T-helper 2 cell treated with Interferon-gamma antibody and Interleukin-4, amounts not matched to agents 5 μg/mL and 100 μg/mL, for 36 hours (primary cell): ENCODE measurements at regions not wholly inside any gene's neighbourhood (a gene's known extent, or its start where the extent isn't known, plus 50 kb on each side); places are given as distances from the start of the nearest gene placed in this dataset.
A peak's percentile ranks its signal among the peaks of the same experiment; 100 is the strongest.

Source experiments
- DNase-seq: peaks from one replicate; pipeline ENCODE4 v3.0.0; 2021; ENCODE audit warnings: low spot score
- H3K27ac Mint-ChIP-seq: one replicate; pipeline ENCODE4 v1.8.0; 2021; ENCODE audit warnings: mild to moderate bottlenecking, mixed read lengths
- H3K27me3 Mint-ChIP-seq: one replicate; pipeline ENCODE4 v1.8.0; 2021; ENCODE audit warnings: low read depth, mixed read lengths
- H3K36me3 Mint-ChIP-seq: one replicate; pipeline ENCODE4 v1.8.0; 2021; ENCODE audit warnings: low read depth, mixed read lengths
- H3K4me1 Mint-ChIP-seq: one replicate; pipeline ENCODE4 v1.8.0; 2021; ENCODE audit warnings: low read depth, mixed read lengths
- H3K4me3 Mint-ChIP-seq: one replicate; pipeline ENCODE4 v1.8.0; 2022; ENCODE audit warnings: mild to moderate bottlenecking, moderate library complexity, mixed read lengths
- H3K9me3 Mint-ChIP-seq: one replicate; pipeline ENCODE4 v1.8.0; 2021; ENCODE audit warnings: mixed read lengths

DNA sequence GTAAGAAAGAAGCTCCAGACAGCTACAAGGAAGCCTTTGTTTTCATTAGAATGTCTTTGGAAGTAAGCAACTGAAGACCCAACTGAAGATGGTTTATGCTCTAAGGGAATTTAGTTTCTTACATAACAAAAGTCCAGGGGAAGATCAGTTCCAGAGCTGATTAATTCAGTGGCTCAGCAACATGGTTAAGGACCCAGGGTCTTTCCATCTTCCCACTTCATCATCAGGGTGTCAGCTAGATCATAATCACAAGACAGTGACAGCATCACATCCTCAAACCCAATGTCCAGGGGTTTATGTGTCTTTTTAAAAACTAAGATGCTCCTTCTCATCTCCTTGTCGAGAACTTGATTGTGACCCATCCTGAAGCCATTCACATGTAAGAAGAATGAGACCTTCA is 119.7 kb upstream of the PRDM1 start:
- no peak for DNase-seq
- peaks cover 15% of the 10 kb centered on the region for H3K4me1 Mint-ChIP-seq
- H3K27ac Mint-ChIP-seq: no peak overlapping the region
- no peak overlapping the region for H3K4me3 Mint-ChIP-seq
- peaks cover 4% of the 10 kb centered on the region for H3K36me3 Mint-ChIP-seq
- peaks cover 23% of the 10 kb centered on the region for H3K9me3 Mint-ChIP-seq
- peaks cover 11% of the 10 kb centered on the region for H3K27me3 Mint-ChIP-seq

DNA sequence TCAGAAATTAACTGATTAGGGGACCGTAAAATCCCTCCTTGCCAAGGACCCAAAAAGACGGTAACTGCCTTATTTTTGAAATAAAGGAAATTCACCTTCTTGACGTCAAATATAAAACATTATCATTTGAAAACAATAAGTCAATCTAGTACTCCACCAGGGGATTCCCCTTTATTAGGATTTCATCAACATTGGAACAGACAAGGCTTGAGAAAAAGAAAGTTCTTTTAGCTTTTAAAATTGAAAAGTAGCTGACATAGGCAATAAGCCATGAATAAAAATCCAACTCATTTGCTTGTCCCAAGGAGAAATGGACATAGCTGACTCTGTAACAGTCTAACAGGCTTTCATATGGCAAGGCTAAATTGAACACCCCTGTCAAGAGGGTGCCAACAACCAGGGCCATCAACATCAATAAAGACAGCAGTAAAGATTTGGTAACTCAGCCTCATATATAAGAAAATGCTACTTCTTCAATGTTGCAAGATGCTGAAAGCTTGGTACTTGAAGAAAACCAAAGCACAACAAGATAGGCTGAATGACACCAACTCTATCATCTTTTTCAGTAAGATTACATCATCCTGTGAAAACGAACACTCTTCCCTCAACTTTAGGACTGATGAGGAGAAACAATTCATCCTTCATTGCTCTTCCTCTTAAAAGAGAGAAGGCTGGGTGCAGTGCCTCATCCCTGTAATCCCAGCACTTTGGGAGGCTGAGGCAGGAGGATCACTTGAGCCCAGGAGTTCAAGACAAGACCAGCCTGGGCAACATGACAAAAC is 121.0 kb upstream of the PRDM1 start:
- H3K36me3 Mint-ChIP-seq: peaks cover 3% of the 10 kb centered on the region

DNA sequence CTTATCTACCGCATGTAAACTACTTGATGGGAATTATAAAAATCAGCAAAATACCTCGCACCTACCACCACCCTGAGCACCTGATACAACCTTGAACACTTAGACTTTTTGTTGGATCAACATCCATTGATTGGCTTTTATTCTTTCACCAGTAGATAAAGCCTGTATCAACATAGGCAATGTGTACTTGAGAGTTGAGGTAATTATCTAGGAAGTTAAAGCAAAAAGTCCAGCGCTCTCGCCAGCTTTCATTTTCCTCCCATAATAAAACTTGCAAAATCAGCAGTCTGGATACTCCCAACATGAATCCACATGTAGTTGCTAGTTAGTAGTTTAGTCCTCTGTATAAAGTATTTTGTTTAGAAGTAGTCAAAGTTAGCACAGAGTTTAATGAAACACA is 132.0 kb upstream of the PRDM1 start:
- no peak for DNase-seq
- Mint-ChIP-seq H3K9me3 (no peaks in the 10 kb centered on the region), H3K4me3 (no peak overlapping the region), H3K27me3 (peaks cover 6% of the 10 kb centered on the region), H3K27ac (no peak overlapping the region), H3K36me3 (no peaks in the 10 kb centered on the region), H3K4me1 (peaks cover 13% of the 10 kb centered on the region)

More for the DNA sequence above, 121.0 kb upstream of the PRDM1 start:
- Mint-ChIP-seq H3K27me3 (peaks cover 11% of the 10 kb centered on the region), H3K27ac (no peak overlapping the region), H3K9me3 (peaks cover 14% of the 10 kb centered on the region), H3K4me1 (peaks cover 15% of the 10 kb centered on the region), H3K4me3 (no peak overlapping the region)
- no peak for DNase-seq

DNA sequence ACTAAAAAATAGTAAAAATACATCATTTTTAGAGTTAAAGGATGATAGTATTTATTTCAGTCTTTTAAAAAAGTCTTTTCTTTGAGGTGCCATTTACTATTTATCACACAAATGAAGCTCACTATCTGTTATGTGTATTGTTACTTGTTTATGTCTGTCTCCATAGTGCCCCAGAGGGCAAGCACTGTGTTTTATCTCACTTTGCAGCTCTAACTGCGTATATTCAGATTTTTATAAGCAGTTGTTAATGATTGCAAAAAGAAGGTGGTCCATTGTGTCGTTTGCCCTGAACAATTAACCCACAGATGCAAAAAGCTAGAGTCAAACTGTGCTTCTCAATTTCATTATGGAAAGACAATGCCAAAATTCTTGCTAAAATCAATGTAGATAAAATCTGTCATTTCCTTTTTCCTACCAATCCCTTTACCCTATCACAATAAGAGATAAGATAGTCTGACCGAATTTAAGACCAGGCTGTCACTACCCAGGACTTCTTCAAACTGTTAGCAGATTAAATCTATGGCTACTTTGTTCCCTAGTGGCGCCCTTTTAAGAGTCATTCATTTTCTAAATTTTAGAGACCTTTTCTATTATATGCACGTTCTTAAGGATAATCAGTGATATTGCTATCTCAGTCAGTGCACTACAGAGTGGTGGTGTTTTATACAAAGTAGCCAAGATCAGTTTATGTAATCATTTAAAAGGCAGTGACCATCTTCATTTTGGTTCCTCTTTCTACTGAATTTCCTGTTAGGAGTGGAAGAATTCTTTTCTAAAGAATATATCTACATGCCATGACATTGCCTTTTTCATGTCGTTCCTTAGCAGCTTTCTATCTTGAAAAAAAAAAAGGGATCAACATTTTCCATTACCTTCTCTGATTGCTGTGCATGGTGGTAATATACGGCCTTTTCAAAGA is 133.1 kb upstream of the PRDM1 start:
- Mint-ChIP-seq H3K36me3 (no peaks in the 10 kb centered on the region), H3K27ac (no peak overlapping the region), H3K9me3 (no peaks in the 10 kb centered on the region), H3K4me1 (peaks cover 13% of the 10 kb centered on the region), H3K27me3 (peaks cover 6% of the 10 kb centered on the region), H3K4me3 (no peak overlapping the region)
- no peak for DNase-seq

DNA sequence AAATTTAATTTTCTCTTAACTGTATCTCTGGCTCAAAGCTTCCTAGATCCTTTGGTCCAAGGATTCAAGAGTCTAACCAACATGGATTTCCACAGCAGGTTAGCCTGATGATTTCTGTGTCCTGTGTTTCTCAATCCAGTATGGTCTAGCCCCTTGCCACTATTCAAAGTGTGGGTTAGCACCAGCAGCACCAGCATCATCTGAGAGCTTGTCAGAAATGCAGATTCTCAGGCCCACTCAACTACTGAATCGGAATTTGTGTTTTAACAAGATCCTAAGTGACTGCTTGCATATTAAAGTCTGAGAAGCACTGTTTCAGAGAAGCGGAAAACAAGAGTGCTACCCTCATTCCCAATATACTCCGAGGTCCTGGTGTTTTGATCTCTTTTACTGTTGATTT is 133.8 kb upstream of the PRDM1 start:
- no peaks in the 10 kb centered on the region for H3K36me3 Mint-ChIP-seq
- H3K4me1 Mint-ChIP-seq: peaks cover 13% of the 10 kb centered on the region
- no peaks in the 10 kb centered on the region for H3K9me3 Mint-ChIP-seq
- no peak overlapping the region for H3K4me3 Mint-ChIP-seq
- no peak for DNase-seq
- H3K27ac Mint-ChIP-seq: no peak overlapping the region
- H3K27me3 Mint-ChIP-seq: peaks cover 6% of the 10 kb centered on the region

DNA sequence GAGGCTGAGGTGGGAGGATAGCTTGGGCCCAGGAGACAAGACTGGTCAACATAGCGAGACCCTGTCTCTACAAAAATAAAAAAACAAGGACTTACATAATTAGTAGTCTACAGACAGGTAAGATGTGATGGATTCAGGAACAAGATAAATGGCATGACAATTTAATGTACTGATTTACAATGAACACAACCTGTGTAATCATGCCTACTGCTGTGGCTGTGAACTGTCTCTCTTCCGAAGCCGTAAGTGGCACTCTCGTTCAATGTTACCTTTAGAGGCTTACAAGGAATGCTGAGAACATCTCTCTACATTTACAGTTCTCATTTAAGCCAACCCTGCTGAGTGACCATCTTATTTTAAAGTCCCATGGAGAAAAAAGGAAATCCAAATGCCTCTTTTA is 134.8 kb upstream of the PRDM1 start:
- Mint-ChIP-seq H3K9me3 (no peaks in the 10 kb centered on the region), H3K36me3 (no peaks in the 10 kb centered on the region), H3K27me3 (peaks cover 6% of the 10 kb centered on the region), H3K4me3 (no peak overlapping the region), H3K27ac (no peak overlapping the region), H3K4me1 (peaks cover 16% of the 10 kb centered on the region)
- no peak for DNase-seq

DNA sequence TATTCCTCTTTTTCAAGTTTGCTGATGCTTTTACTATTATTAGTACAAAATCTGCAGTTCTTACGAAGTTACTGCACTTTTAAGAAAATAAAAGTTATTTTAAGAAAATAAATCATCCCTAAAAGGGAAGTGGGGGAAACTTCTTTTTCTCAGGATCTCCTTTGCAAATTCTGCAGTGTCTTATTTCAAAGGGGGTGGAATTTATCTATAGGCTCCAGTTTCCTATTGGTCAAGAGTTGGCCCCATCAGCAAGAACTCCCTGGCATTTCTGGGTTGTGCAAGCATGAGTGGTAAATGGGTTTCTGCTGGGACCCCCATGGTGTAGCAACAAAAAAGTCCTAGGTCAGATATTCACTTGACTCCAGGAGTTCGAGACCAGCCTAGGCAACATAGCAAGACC is 136.3 kb upstream of the PRDM1 start:
- DNase-seq: no peak

DNA sequence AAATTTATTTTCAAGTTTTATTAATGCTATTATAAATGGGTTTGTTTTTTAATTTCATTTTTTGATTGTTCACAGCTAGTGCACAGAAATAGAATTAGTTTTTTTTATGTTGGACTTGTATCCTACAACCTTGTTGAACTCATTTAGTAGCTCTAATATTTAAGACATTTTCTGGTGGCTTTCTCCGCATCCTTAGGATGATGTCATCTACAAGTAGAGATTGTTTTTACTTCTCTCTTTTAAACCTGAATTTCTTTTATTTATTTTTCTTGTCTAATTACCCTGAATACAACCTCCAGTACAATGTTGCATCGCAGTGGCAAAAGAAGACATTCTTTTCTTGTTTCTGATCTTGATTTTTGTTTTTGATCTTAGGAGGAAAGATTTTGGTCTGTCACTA is 142.6 kb upstream of the PRDM1 start:
- Mint-ChIP-seq H3K27me3 (peaks cover 5% of the 10 kb centered on the region), H3K4me1 (peaks cover 31% of the 10 kb centered on the region), H3K4me3 (peak overlapping the region; percentile 6), H3K9me3 (no peaks in the 10 kb centered on the region), H3K27ac (no peak overlapping the region), H3K36me3 (no peaks in the 10 kb centered on the region)
- DNase-seq: no peak

More for the DNA sequence above, 136.3 kb upstream of the PRDM1 start:
- H3K27me3 Mint-ChIP-seq: peaks cover 9% of the 10 kb centered on the region
- H3K36me3 Mint-ChIP-seq: no peaks in the 10 kb centered on the region
- H3K4me3 Mint-ChIP-seq: no peak overlapping the region
- H3K9me3 Mint-ChIP-seq: no peaks in the 10 kb centered on the region
- no peak overlapping the region for H3K27ac Mint-ChIP-seq
- peaks cover 17% of the 10 kb centered on the region for H3K4me1 Mint-ChIP-seq

DNA sequence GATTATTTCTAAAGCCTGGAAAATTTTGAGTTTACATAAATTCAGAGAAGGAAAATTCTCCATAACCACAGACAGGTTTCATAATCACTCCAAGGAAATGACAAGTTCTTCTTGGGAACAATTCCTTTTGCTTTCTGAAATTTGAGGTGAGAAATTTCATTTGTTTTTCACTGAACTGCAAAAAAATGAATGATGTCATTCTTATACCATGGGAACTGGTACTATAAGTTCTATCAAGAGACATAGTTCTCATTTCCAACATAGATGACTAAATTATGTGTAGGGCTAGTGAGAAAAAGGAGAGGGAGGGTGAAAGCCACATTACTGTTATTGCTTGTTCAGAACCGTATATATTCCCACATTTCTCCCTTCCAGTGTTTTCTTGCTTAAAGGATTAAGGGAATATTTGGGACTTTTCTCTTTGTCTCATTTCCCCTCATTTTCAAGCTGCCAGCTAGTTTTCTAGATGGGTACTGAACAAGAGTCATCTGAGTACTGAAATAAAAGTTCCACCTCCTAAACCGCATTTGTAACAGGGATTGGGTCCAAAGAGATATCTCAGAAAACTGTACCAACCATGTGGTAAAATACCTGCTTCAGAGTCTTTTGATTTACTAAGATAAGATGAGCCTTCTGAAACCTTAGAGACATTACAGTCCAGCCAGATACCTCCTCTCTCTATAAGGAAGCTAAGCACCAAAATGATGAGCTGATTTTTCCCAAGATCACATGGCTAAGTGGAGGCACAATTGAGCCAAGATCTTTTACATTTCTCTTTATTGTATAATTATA is 144.3 kb upstream of the PRDM1 start:
- Mint-ChIP-seq H3K27ac (no peak overlapping the region), H3K9me3 (no peaks in the 10 kb centered on the region), H3K4me1 (peaks cover 31% of the 10 kb centered on the region), H3K36me3 (no peaks in the 10 kb centered on the region), H3K27me3 (peaks cover 5% of the 10 kb centered on the region), H3K4me3 (no peak overlapping the region)
- no peak for DNase-seq

DNA sequence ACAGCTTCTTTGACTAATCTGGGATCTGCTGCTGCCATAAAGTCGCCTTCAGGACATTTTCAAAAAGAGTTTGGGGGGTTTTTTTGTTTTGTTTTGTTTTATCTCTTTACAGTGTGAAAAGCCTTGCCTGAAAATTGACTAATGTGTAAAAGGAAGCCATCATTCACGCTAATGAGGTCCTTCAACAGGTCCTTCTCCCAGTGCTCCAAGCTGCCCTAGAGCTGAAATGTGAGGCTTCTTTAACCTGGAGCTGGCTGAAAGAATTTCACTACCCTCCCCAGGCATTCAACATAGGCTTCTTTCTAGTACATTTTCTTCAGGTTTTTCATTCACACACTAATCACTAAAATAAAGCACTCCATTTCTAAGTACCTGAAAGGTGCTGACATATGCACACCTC is 145.1 kb upstream of the PRDM1 start:
- peaks cover 27% of the 10 kb centered on the region for H3K4me1 Mint-ChIP-seq
- no peaks in the 10 kb centered on the region for H3K9me3 Mint-ChIP-seq
- H3K4me3 Mint-ChIP-seq: no peak overlapping the region
- no peaks in the 10 kb centered on the region for H3K36me3 Mint-ChIP-seq
- no peak overlapping the region for H3K27ac Mint-ChIP-seq
- DNase-seq: no peak
- peaks cover 5% of the 10 kb centered on the region for H3K27me3 Mint-ChIP-seq

DNA sequence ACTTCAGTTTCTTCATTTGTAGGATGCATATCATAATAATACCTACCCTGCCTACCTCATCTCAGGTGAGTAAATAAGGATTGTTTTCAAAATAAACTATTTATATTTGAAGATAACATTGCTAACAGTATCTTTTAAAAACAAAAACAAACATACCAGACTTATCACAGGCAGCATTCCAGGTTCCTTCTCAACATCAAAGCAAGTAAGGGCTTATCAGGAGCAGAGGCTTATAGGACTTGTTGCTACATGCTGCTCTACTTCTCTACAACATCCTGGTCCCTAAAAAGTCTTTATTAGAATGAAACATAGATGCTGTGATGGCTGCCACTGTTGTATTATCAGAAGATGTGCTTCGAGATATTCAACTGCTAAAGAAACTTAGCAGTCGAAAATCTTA is 149.2 kb upstream of the PRDM1 start:
- peaks cover 2% of the 10 kb centered on the region for H3K36me3 Mint-ChIP-seq
- H3K9me3 Mint-ChIP-seq: no peaks in the 10 kb centered on the region
- H3K4me3 Mint-ChIP-seq: no peak overlapping the region
- no peak for DNase-seq
- H3K27me3 Mint-ChIP-seq: no peaks in the 10 kb centered on the region
- H3K27ac Mint-ChIP-seq: no peak overlapping the region
- H3K4me1 Mint-ChIP-seq: peaks cover 5% of the 10 kb centered on the region

DNA sequence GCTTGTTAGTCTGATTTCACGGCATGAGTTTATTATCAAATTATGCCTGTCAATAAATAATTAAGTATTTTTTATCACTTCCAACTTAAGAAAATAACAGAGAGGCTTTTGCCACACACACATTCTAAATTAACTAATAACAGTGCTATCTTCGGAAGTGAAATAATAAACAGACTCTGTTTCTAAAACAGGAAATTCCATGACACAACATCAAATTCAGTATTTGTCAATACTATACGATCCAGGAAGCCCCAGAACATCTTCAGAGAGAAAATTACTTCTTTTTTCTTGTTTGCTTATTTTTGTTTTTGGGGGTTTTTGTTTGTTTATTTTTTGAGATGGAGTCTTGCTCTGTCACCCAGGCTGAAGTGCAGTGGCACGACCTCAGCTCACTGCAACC is 150.7 kb upstream of the PRDM1 start:
- Mint-ChIP-seq H3K27me3 (no peaks in the 10 kb centered on the region), H3K27ac (no peak overlapping the region), H3K4me3 (no peak overlapping the region), H3K9me3 (no peaks in the 10 kb centered on the region), H3K4me1 (peaks cover 2% of the 10 kb centered on the region), H3K36me3 (peaks cover 2% of the 10 kb centered on the region)
- no peak for DNase-seq

DNA sequence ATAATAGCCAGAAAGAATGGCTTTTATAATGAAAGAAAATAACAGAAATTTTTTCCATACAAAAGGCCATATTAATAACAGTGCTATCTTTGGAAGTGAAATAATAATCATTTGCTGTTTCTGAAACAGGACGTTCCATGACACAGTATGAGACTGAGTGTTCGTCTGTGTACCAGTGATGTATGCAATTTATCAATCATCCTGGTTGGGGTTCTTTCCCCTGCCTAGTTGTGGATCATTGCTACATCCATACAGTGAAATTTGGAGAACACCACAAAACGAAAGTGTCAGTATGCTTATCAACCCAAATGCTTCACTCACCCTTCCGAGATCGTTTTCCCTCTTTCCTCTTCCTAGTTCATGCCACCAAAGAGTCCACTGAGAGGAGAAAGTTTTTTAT is 151.4 kb upstream of the PRDM1 start:
- peaks cover 4% of the 10 kb centered on the region for H3K27me3 Mint-ChIP-seq
- H3K27ac Mint-ChIP-seq: no peak overlapping the region
- H3K36me3 Mint-ChIP-seq: peaks cover 2% of the 10 kb centered on the region
- H3K4me1 Mint-ChIP-seq: peaks cover 2% of the 10 kb centered on the region
- no peaks in the 10 kb centered on the region for H3K9me3 Mint-ChIP-seq
- no peak overlapping the region for H3K4me3 Mint-ChIP-seq
- no peak for DNase-seq

DNA sequence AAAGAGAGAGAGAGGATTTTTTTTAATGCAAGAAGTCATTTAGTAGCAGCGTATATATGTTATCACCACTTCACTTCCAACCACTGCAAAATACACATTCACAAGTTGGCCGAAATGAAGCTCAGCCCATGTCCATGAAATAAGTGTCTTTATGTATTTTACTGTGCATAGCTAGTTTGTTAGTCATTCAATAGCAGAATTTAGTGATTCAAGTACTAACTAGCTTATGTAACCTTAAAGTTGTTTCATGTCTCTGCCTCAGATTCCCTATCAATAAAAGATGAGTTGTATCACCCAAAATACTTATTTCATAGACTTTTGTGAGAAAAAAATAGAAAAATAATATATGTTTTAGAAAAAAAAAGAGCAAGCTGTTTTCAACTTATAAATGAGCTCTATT is 153.7 kb upstream of the PRDM1 start:
- peaks cover 2% of the 10 kb centered on the region for H3K36me3 Mint-ChIP-seq
- H3K27me3 Mint-ChIP-seq: peaks cover 8% of the 10 kb centered on the region
- no peaks in the 10 kb centered on the region for H3K9me3 Mint-ChIP-seq
- DNase-seq: no peak
- H3K27ac Mint-ChIP-seq: no peak overlapping the region
- H3K4me3 Mint-ChIP-seq: no peak overlapping the region
- no peaks in the 10 kb centered on the region for H3K4me1 Mint-ChIP-seq
